Lung (tissue), 11 donors: ENCODE measurements at regions not wholly inside any gene's neighbourhood (a gene's known extent, or its start where the extent isn't known, plus 50 kb on each side); places are given as distances from the start of the nearest gene placed in this dataset.

ENCODE experiments used
- ATAC-seq: fragments of 200-7000 bp; cut with Tn5 transposase; one replicate; pipeline ENCODE4 v1.9.1; 2020; ENCODE audit warnings: moderate number of reproducible peaks; ENCODE audit not compliant: insufficient read depth, low FRiP score
- DNase-seq, 3 donors: peaks; one replicate each; pipeline ENCODE4 v3.0.0-alpha.2; 2013 to 2017
- H3K27ac ChIP-seq, 2 donors: one replicate each; pipeline ENCODE4 v1.5.1; 2013; ENCODE audit warnings: mild to moderate bottlenecking in 2 of 2, moderate library complexity in 2 of 2, control low read depth in 1 of 2, inconsistent platforms in 1 of 2, low read depth in 1 of 2, low read length in 1 of 2
- H3K27me3 ChIP-seq, 3 donors: one replicate each; pipeline ENCODE4 v1.5.1; 2013; ENCODE audit warnings: low read length in 2 of 3; ENCODE audit not compliant: control insufficient read depth in 3 of 3, insufficient read depth in 3 of 3
- H3K36me3 ChIP-seq, 4 donors: one replicate each; pipeline ENCODE4 v1.5.1; 2013; ENCODE audit warnings: low read length in 4 of 4, mild to moderate bottlenecking in 1 of 4, moderate library complexity in 1 of 4; ENCODE audit not compliant: control insufficient read depth in 4 of 4, insufficient read depth in 4 of 4
- H3K4me1 ChIP-seq, 5 donors: one replicate each; pipeline ENCODE4 v1.5.1; 2013; ENCODE audit warnings: low read length in 5 of 5, mild to moderate bottlenecking in 2 of 5, moderate library complexity in 1 of 5; ENCODE audit not compliant: control insufficient read depth in 5 of 5, insufficient read depth in 5 of 5
- H3K4me3 ChIP-seq: one replicate; pipeline ENCODE4 v1.5.1; 2013; ENCODE audit warnings: mild to moderate bottlenecking, control low read depth, moderate library complexity
- H3K9ac ChIP-seq, 2 donors: one replicate each; pipeline ENCODE4 v1.5.1; 2013; ENCODE audit warnings: low read length in 2 of 2, control low read depth in 1 of 2; ENCODE audit not compliant: insufficient read depth in 1 of 2
- H3K9me3 ChIP-seq, 4 donors: one replicate each; pipeline ENCODE4 v1.5.1; 2013; ENCODE audit warnings: low read length in 3 of 4, mild to moderate bottlenecking in 1 of 4, moderate library complexity in 1 of 4; ENCODE audit not compliant: control insufficient read depth in 4 of 4, insufficient read depth in 3 of 4
- CTCF ChIP-seq: IDR thresholded peaks from 2 replicates; pipeline ENCODE4 v1.5.1; 2012; ENCODE audit warnings: mild to moderate bottlenecking; ENCODE audit errors: control extremely low read depth, extremely low read depth
- WGBS, 2 donors: extraction: QIAGEN DNeasy Blood & Tissue Kit; methylation state at CpG; one replicate each; pipeline ENCODE4 v1.1.7; 2013; 5-methylcytosine and 5-hydroxymethylcytosine counted together
- donor health status: control.
- donor health status: control.
- donor health status: Bipolar disorder and iron deficiency.
- donor health status: healthy.
- donor health status: DM: yes; HTN: yes; CAD: no.

GRCh38 chr18:45291621-45292615 lies 323.4 kb upstream of the SLC14A2 start:
- Histone ChIP-seq H3K9ac (no peak overlapping the region), H3K4me3 (no peak overlapping the region), H3K9me3 (no peaks in the 10 kb centered on the region), H3K27ac (no peak overlapping the region), H3K27me3 (no peaks in the 10 kb centered on the region), H3K36me3 (no peaks in the 10 kb centered on the region), H3K4me1 (no peaks in the 10 kb centered on the region)
- DNase-seq (peak in 1 of 3 donors; percentile 5), ATAC-seq (no peak)
- no peak for TF ChIP-seq CTCF
- WGBS, 2 donors = 50 to 69% methylated on average over 17 of the region's 17 CpGs

GRCh38 chr18:45295388-45295787 lies 319.9 kb upstream of the SLC14A2 start:
- H3K4me1 ChIP-seq = no peaks in the 10 kb centered on the region
- WGBS, 2 donors = 82 to 94% methylated on average over 6 of the region's 6 CpGs
- H3K36me3 ChIP-seq = no peaks in the 10 kb centered on the region
- DNase-seq (no peak), ATAC-seq (no peak)
- TF ChIP-seq CTCF = no peak
- no peak overlapping the region for H3K27ac ChIP-seq
- H3K9ac ChIP-seq = no peak overlapping the region
- H3K9me3 ChIP-seq = no peaks in the 10 kb centered on the region
- H3K27me3 ChIP-seq = no peaks in the 10 kb centered on the region
- no peak overlapping the region for H3K4me3 ChIP-seq

- no peak overlapping the region for H3K27ac ChIP-seq
- H3K9me3 ChIP-seq = no peaks in the 10 kb centered on the region
- H3K9ac ChIP-seq = no peak overlapping the region
- DNase-seq (no peak), ATAC-seq (no peak)
- no peaks in the 10 kb centered on the region for H3K36me3 ChIP-seq
- WGBS, 2 donors = 85 to 95% methylated on average over 3 of the region's 3 CpGs
- H3K4me3 ChIP-seq = no peak overlapping the region
- no peaks in the 10 kb centered on the region for H3K4me1 ChIP-seq
- no peaks in the 10 kb centered on the region for H3K27me3 ChIP-seq
- TF ChIP-seq CTCF = no peak
These were observed 316.3 kb upstream of the SLC14A2 start for GRCh38 chr18:45298986-45299385.
